Muscle layer of duodenum (tissue), 2 donors: ENCODE measurements at regions not wholly inside any gene's neighbourhood (a gene's known extent, or its start where the extent isn't known, plus 50 kb on each side); places are given as distances from the start of the nearest gene placed in this dataset.

Experiments
- H3K27ac ChIP-seq: one replicate; pipeline ENCODE4 v1.7.0; 2013; ENCODE audit warnings: mild to moderate bottlenecking, low read length
- H3K27me3 ChIP-seq: one replicate; pipeline ENCODE4 v1.7.0; 2013; ENCODE audit warnings: low read depth, mild to moderate bottlenecking, control low read depth, low read length
- H3K36me3 ChIP-seq, 2 donors: one replicate each; pipeline ENCODE4 v1.7.0; 2013; ENCODE audit warnings: low read length in 2 of 2, control low read depth in 1 of 2, mild to moderate bottlenecking in 1 of 2; ENCODE audit not compliant: insufficient read depth in 2 of 2, control insufficient read depth in 1 of 2
- H3K4me1 ChIP-seq, 2 donors: one replicate each; pipeline ENCODE4 v1.7.0; 2013; ENCODE audit warnings: low read length in 2 of 2, mild to moderate bottlenecking in 2 of 2, control low read depth in 1 of 2, moderate library complexity in 1 of 2; ENCODE audit not compliant: insufficient read depth in 2 of 2, control insufficient read depth in 1 of 2
- H3K4me3 ChIP-seq, 2 donors: one replicate each; pipeline ENCODE4 v1.7.0; 2013; ENCODE audit warnings: low read length in 2 of 2, low read depth in 1 of 2, mild to moderate bottlenecking in 1 of 2
- H3K9me3 ChIP-seq, 2 donors: one replicate each; pipeline ENCODE4 v1.7.0; 2013; ENCODE audit warnings: low read length in 2 of 2, control low read depth in 1 of 2, mild to moderate bottlenecking in 1 of 2; ENCODE audit not compliant: control insufficient read depth in 1 of 2
- donor health status: healthy.

DNA sequence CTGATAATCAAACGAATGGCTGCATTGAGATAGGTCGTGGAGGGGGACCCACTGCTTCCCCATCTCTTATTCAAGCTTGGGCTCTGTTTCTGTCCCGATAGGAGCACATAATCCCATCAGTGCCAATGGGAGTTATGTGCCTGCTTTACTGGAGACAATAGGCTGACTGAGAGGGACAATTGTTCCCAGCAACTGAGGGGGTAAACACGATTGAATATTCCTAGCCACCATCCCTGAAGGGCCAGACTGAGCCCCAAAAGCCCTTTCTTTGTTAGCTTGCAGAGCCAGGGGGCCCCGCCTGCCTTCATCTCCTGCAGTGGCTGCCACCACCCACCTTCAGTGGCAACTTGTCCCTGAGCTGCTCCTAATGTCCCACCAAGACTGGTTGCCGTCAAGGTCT lies 172.8 kb upstream of the NAV2 start:
- no peaks in the 10 kb centered on the region for H3K4me1 ChIP-seq
- H3K27ac ChIP-seq: no peak overlapping the region
- H3K36me3 ChIP-seq: no peaks in the 10 kb centered on the region
- no peaks in the 10 kb centered on the region for H3K9me3 ChIP-seq
- H3K4me3 ChIP-seq: no peak overlapping the region
- no peaks in the 10 kb centered on the region for H3K27me3 ChIP-seq

DNA sequence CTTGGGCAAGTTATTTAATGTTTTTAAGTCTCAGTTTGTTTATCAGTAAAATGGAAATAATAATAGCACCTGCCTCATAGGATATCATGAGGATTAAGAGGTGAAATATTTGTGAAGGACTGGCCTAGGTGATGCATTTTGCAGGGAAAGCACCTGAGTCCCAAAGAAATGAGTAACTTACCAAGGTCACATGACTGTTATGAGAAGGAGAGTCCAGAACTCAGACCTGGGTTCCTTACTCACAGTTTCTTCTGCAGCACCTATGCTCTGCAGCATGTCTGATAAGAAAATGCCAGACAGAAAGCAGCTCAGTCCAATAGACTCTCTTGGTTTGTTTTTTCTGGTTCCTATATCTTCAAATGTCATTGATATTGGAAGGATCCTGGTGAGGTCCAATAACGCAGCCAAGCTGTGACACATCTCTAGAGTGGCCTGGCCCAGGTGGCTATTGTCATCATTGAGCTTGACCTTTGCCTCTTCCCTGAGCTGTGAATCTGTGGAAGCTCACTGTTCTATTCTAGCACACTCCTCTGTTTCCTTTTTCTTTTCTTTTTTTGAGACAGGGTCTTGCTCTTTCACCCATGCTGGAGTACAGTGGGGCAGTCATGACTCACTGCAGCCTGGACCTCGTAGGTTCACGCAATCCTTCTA lies 174.7 kb upstream of the NAV2 start:
- Histone ChIP-seq H3K9me3 (no peaks in the 10 kb centered on the region), H3K4me1 (no peaks in the 10 kb centered on the region), H3K36me3 (no peaks in the 10 kb centered on the region), H3K27me3 (no peaks in the 10 kb centered on the region), H3K4me3 (no peak overlapping the region), H3K27ac (no peak overlapping the region)

GRCh38 chr11:19536131-19536530 lies 176.5 kb upstream of the NAV2 start:
- Histone ChIP-seq H3K36me3 (no peaks in the 10 kb centered on the region), H3K9me3 (no peaks in the 10 kb centered on the region), H3K27me3 (no peaks in the 10 kb centered on the region), H3K4me1 (no peaks in the 10 kb centered on the region), H3K4me3 (no peak overlapping the region), H3K27ac (no peak overlapping the region)

DNA sequence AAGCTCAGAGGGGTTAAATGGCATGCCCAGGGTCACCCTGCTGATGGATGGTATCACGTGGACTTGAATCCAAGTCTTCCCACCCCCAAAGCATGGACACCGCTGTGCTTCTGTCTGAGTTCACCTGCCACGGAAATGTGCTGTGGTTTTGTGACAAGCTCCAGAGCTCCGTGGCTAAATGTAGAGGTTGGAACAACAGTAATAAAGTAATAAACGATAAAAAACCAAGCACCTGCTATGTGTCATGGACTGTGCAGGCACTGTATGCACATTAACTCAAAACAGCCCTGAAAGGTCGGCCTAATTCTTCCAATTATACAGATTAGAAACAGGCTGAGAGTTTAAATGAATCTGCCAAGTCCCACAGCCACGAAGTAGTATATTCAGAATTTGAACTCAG lies 182.1 kb upstream of the NAV2 start:
- Histone ChIP-seq H3K27ac (no peak overlapping the region), H3K4me3 (no peak overlapping the region)

DNA sequence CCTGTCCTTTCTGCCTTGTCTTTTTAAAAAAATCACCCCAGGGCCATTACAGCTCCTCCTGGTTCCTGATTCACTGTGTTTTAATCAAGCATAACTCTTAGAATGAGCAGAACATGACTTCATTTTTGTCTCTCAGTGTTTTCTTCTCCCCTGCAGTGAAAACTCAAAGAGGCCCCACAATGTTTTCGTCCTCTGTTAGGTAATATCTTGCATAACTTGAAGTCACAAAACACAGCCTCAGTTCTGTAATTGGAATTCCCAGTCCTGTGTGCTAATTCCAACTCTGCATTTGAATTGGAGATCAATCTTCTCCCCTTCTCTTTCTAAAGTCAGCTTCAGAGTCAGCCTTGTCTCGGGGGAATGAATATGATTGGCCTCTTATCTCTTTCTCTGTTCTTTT lies 186.5 kb upstream of the NAV2 start:
- H3K27me3 ChIP-seq: no peaks in the 10 kb centered on the region
- H3K36me3 ChIP-seq: no peaks in the 10 kb centered on the region
- no peaks in the 10 kb centered on the region for H3K9me3 ChIP-seq
- H3K27ac ChIP-seq: no peak overlapping the region
- no peaks in the 10 kb centered on the region for H3K4me1 ChIP-seq
- H3K4me3 ChIP-seq: no peak overlapping the region

More for the DNA sequence above, 182.1 kb upstream of the NAV2 start:
- Histone ChIP-seq H3K4me1 (no peaks in the 10 kb centered on the region), H3K36me3 (no peaks in the 10 kb centered on the region), H3K9me3 (no peaks in the 10 kb centered on the region), H3K27me3 (no peaks in the 10 kb centered on the region)

DNA sequence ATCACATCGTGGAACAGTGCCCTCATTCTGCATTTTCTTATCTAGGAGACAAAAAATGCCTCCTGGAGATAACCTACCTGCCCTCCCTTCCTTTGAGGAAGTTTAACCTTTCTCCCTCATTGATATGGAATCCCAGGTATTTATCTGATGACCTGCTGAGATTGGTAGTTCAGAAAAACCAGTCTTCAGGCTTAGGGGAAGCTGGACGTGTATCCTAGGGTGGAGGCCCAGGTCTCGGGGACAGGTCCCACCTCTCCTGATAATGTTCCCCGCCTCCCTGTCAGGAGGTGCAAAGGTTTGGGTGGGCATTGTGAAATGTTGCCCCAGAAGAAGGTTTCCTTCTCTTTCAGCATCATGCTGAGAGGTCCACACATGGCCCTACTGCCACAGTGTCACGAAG lies 186.9 kb upstream of the NAV2 start:
- Histone ChIP-seq H3K36me3 (no peaks in the 10 kb centered on the region), H3K4me1 (no peaks in the 10 kb centered on the region), H3K27ac (no peak overlapping the region), H3K9me3 (no peaks in the 10 kb centered on the region), H3K27me3 (no peaks in the 10 kb centered on the region), H3K4me3 (no peak overlapping the region)

DNA sequence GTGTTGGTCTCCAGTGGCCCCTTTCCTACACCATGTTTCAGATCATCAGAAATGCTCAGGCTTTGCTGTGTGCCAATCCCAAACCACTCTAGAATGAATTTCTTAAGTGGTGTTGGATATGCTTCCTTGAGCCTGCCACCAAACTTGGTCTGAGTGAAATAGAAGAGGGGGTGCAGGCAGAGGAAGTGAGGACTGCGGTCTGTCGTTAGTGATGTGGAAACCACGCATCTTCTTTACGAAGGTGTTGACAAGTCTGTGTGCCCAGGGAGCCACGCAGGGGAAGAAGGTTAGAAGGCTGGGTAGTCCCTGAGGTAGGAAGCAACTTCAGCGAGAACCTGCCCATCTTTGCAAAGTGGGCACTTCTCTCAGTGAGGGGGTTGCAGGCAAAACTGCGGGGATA lies 187.4 kb upstream of the NAV2 start:
- Histone ChIP-seq H3K27me3 (no peaks in the 10 kb centered on the region), H3K4me1 (no peaks in the 10 kb centered on the region), H3K9me3 (no peaks in the 10 kb centered on the region), H3K36me3 (no peaks in the 10 kb centered on the region), H3K27ac (no peak overlapping the region), H3K4me3 (no peak overlapping the region)

DNA sequence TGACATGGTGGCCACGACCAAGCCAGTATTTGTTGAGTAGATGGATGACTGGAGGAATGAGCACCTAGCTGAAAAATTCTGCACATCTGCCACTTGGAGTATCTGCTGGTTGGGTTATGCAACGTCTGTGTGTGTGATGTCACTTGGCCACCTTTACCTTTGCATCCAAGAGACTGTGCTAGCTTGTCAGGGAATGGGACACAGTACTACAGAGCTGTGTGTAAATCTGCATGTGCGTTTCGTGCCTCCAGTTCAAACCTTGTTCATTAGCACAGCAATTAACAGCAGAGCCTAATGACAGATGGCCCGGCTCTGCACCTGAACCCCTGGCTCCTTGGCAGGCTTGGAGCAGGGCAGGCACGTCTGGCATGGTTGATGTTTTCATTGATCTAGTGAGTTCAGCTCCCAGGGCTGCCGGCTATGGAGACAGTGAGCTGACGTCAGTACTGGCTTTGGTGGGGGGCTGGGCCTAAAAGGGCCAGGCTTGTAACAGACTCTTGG lies 188.4 kb upstream of the NAV2 start:
- H3K27me3 ChIP-seq: no peaks in the 10 kb centered on the region
- no peak overlapping the region for H3K27ac ChIP-seq
- no peak overlapping the region for H3K4me3 ChIP-seq
- no peaks in the 10 kb centered on the region for H3K9me3 ChIP-seq
- no peaks in the 10 kb centered on the region for H3K36me3 ChIP-seq
- peaks cover 0 to 5% of the 10 kb centered on the region in 2 donors for H3K4me1 ChIP-seq

GRCh38 chr11:19520681-19521080 lies 192.0 kb upstream of the NAV2 start:
- Histone ChIP-seq H3K27me3 (no peaks in the 10 kb centered on the region), H3K27ac (no peak overlapping the region), H3K4me1 (peaks cover 0 to 5% of the 10 kb centered on the region in 2 donors), H3K9me3 (no peaks in the 10 kb centered on the region), H3K36me3 (no peaks in the 10 kb centered on the region), H3K4me3 (no peak overlapping the region)

- Histone ChIP-seq H3K27ac (no peak overlapping the region), H3K4me1 (peaks cover 0 to 5% of the 10 kb centered on the region in 2 donors), H3K36me3 (no peaks in the 10 kb centered on the region), H3K4me3 (no peak overlapping the region), H3K9me3 (no peaks in the 10 kb centered on the region), H3K27me3 (no peaks in the 10 kb centered on the region)
Measured at GRCh38 chr11:19519912-19520641, 192.6 kb upstream of the NAV2 start.

DNA sequence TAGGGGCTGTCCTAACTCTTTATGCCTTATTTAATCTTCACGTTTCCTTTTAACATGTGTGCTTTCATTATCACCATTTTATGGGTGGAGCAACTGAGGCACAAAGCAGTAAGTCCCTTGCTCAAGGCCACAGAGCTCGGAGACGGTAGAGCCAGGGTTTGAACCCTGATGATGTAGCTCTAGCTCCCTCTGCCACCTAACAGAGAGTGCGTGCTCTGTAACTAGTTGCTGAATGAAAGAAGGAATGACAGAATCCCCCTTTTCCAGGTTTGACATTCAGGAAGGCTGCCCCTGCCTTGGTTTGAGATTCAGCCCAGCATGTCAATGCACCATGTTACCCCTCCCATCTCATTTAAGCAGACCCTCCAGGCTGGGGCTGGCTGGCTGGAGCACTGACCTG lies 193.3 kb upstream of the NAV2 start:
- no peaks in the 10 kb centered on the region for H3K27me3 ChIP-seq
- H3K36me3 ChIP-seq: no peaks in the 10 kb centered on the region
- H3K9me3 ChIP-seq: no peaks in the 10 kb centered on the region
- no peak overlapping the region for H3K27ac ChIP-seq
- no peak overlapping the region for H3K4me3 ChIP-seq
- H3K4me1 ChIP-seq: peaks cover 0 to 5% of the 10 kb centered on the region in 2 donors
